H1 (cell line): ENCODE measurements at regions not wholly inside any gene's neighbourhood (a gene's known extent, or its start where the extent isn't known, plus 50 kb on each side); places are given as distances from the start of the nearest gene placed in this dataset.

Experiments
- CTCF ChIA-PET: fragments of 300-600 bp; sonication (Branson Sonifier 250); formaldehyde crosslinking; loops from one replicate; lab custom pipeline; 2021; ENCODE audit not compliant: partially characterized antibody; lab: Charles Lee
- POLR2A ChIA-PET: fragments of 300-600 bp; sonication (Branson Sonifier 250); formaldehyde crosslinking; loops from one replicate; lab custom pipeline; 2021; ENCODE audit warnings: inconsistent platforms; ENCODE audit not compliant: partially characterized antibody; lab: Charles Lee
- DNase-seq, 2 experiments: peaks; one replicate each; pipeline versions ENCODE4 v3.0.0 to v3.0.0-alpha.2; 2010 to 2022; ENCODE audit warnings: low spot score in 2 of 2, low read depth in 1 of 2, mixed read lengths in 1 of 2
- FAIRE-seq: peaks from 2 replicates; lab custom pipeline; 2011; peaks lifted over from hg19 to GRCh38; lab: Jason Lieb, UNC
- H2AFZ ChIP-seq: 2 replicates; pipeline ENCODE4 v1.8.1; 2012; ENCODE audit warnings: low read length, inconsistent platforms
- H2AK5ac ChIP-seq: 2 replicates; pipeline ENCODE4 v1.6.1; 2013; ENCODE audit warnings: low read depth, low read length
- H2BK120ac ChIP-seq: replicated peaks from 2 replicates; pipeline ENCODE3; 2013; ENCODE audit warnings: low read depth, low read length, inconsistent platforms
- H2BK12ac ChIP-seq: 2 replicates; pipeline ENCODE4 v1.6.1; 2013; ENCODE audit warnings: low read depth, low read length
- H2BK15ac ChIP-seq: 2 replicates; pipeline ENCODE4 v1.6.1; 2013; ENCODE audit warnings: low read length
- H2BK20ac ChIP-seq: 2 replicates; pipeline ENCODE4 v1.6.1; 2013; ENCODE audit warnings: low read length
- H2BK5ac ChIP-seq: 2 replicates; pipeline ENCODE4 v1.6.1; 2013; ENCODE audit warnings: low read depth, low read length
- H3K14ac ChIP-seq: 2 replicates; pipeline ENCODE4 v1.6.1; 2013; ENCODE audit warnings: inconsistent platforms; ENCODE audit not compliant: insufficient read length
- H3K18ac ChIP-seq: 2 replicates; pipeline ENCODE4 v1.6.1; 2013; ENCODE audit warnings: low read length; ENCODE audit errors: extremely low read depth
- H3K23ac ChIP-seq: 2 replicates; pipeline ENCODE4 v1.6.1; 2013; ENCODE audit warnings: inconsistent platforms; ENCODE audit not compliant: insufficient read length
- H3K23me2 ChIP-seq: 2 replicates; pipeline ENCODE4 v1.6.1; 2013; ENCODE audit warnings: low read depth, low read length
- H3K27ac ChIP-seq: 2 replicates; pipeline ENCODE4 v1.6.1; 2011; ENCODE audit warnings: low read depth, low read length, inconsistent platforms
- H3K27me3 ChIP-seq, 4 experiments: replicated peaks in 1 of 4; 1 replicate in 1 of 4; 2 replicates in 3 of 4; pipeline versions ENCODE4 v1.6.1 to v1.8.1; 2011 to 2013; ENCODE audit warnings: low read length in 3 of 4, mild to moderate bottlenecking in 3 of 4, inconsistent platforms in 2 of 4, mixed read lengths in 2 of 4, moderate library complexity in 1 of 4; ENCODE audit not compliant: control insufficient read depth in 3 of 4, insufficient read depth in 3 of 4; ENCODE audit errors: extremely low read depth in 1 of 4
- H3K36me3 ChIP-seq, 4 experiments: 2 replicates each; pipeline versions ENCODE4 v1.6.1 to v1.8.1; 2011 to 2013; ENCODE audit warnings: mild to moderate bottlenecking in 4 of 4, low read length in 3 of 4, moderate library complexity in 2 of 4, control low read depth in 1 of 4, inconsistent platforms in 1 of 4; ENCODE audit not compliant: insufficient read depth in 4 of 4, control insufficient read depth in 2 of 4
- H3K4ac ChIP-seq: replicated peaks from 2 replicates; pipeline ENCODE3; 2013; ENCODE audit warnings: low read length, low read depth, mixed read lengths, inconsistent platforms; ENCODE audit not compliant: insufficient read length
- H3K4me1 ChIP-seq, 4 experiments: replicated peaks in 1 of 4; 1 replicate in 1 of 4; 2 replicates in 3 of 4; pipeline versions ENCODE4 v1.6.1 to v1.8.1; 2011 to 2013; ENCODE audit warnings: low read length in 3 of 4, inconsistent platforms in 2 of 4, mixed read lengths in 1 of 4; ENCODE audit not compliant: insufficient read depth in 4 of 4, control insufficient read depth in 3 of 4
- H3K4me2 ChIP-seq, 2 experiments: 2 replicates each; pipeline versions ENCODE4 v1.6.1 to v1.8.1; 2011 to 2013; ENCODE audit warnings: low read depth in 2 of 2, low read length in 2 of 2, control low read depth in 1 of 2, inconsistent platforms in 1 of 2, mild to moderate bottlenecking in 1 of 2; ENCODE audit not compliant: insufficient read depth in 1 of 2
- H3K4me3 ChIP-seq, 4 experiments: fragments of 200-600, 300-600 bp in 1 of 4; sonication (generic), shearing (Covaris generic), sonication (Bioruptor Twin) in 1 of 4; 2 replicates each; pipeline versions ENCODE4 v1.5.1 to v1.8.1; 2011 to 2016; ENCODE audit warnings: low read length in 4 of 4, low read depth in 3 of 4, control low read depth in 2 of 4, inconsistent platforms in 2 of 4, mild to moderate bottlenecking in 2 of 4, mixed read lengths in 1 of 4, moderate library complexity in 1 of 4; ENCODE audit not compliant: insufficient read depth in 2 of 4; ENCODE audit errors: extremely low read depth in 1 of 4
- H3K56ac ChIP-seq: replicated peaks from 2 replicates; pipeline ENCODE3; 2013; ENCODE audit warnings: low read depth, mild to moderate bottlenecking, mixed read lengths, low read length, inconsistent platforms; ENCODE audit not compliant: insufficient read length
- H3K79me1 ChIP-seq: 2 replicates; pipeline ENCODE4 v1.6.1; 2013; ENCODE audit warnings: low read depth, low read length, control low read depth
- H3K79me2 ChIP-seq, 2 experiments: 2 replicates each; pipeline versions ENCODE4 v1.6.1 to v1.8.1; 2012 to 2013; ENCODE audit warnings: low read length in 2 of 2, mild to moderate bottlenecking in 2 of 2, inconsistent platforms in 1 of 2; ENCODE audit not compliant: insufficient read depth in 2 of 2, control insufficient read depth in 1 of 2
- H3K9ac ChIP-seq, 4 experiments: replicated peaks in 1 of 4; 1 replicate in 1 of 4; 2 replicates in 3 of 4; pipeline versions ENCODE4 v1.6.1 to v1.8.1; 2011 to 2013; ENCODE audit warnings: low read depth in 3 of 4, low read length in 3 of 4, control low read depth in 2 of 4, mild to moderate bottlenecking in 2 of 4, moderate library complexity in 2 of 4, inconsistent platforms in 1 of 4; ENCODE audit errors: extremely low read depth in 1 of 4
- H3K9me3 ChIP-seq, 2 experiments: 2 replicates each; pipeline versions ENCODE4 v1.6.1 to v1.8.1; 2012 to 2013; ENCODE audit warnings: mild to moderate bottlenecking in 2 of 2, moderate library complexity in 2 of 2, control low read depth in 1 of 2, inconsistent platforms in 1 of 2, low read depth in 1 of 2, low read length in 1 of 2, mixed read lengths in 1 of 2; ENCODE audit not compliant: insufficient read depth in 2 of 2
- H4K20me1 ChIP-seq, 2 experiments: replicated peaks in 1 of 2; 2 replicates each; pipeline versions ENCODE3 to v1.8.1; 2011 to 2013; ENCODE audit warnings: inconsistent platforms in 2 of 2, low read length in 2 of 2, mild to moderate bottlenecking in 1 of 2; ENCODE audit not compliant: insufficient read depth in 2 of 2, control insufficient read depth in 1 of 2
- H4K5ac ChIP-seq: 2 replicates; pipeline ENCODE4 v1.6.1; 2013; ENCODE audit warnings: low read length, low read depth, mixed read lengths, inconsistent platforms; ENCODE audit not compliant: insufficient read length
- H4K8ac ChIP-seq: 2 replicates; pipeline ENCODE4 v1.8.0; 2013; ENCODE audit warnings: mild to moderate bottlenecking, moderate library complexity, low read length, inconsistent platforms; ENCODE audit not compliant: insufficient read depth; ENCODE audit errors: extremely low read depth
- H4K91ac ChIP-seq: replicated peaks from 2 replicates; pipeline ENCODE3; 2013; ENCODE audit warnings: low read length, mixed read lengths, inconsistent platforms; ENCODE audit not compliant: insufficient read length
- SIN3A ChIP-seq, 2 experiments: IDR thresholded peaks in 1 of 2; conservative IDR thresholded peaks in 1 of 2; 2 replicates each; pipeline ENCODE4 v1.6.1; 2011 to 2012; ENCODE audit warnings: low read length in 2 of 2, improper control_type of control experiment in 1 of 2, low read depth in 1 of 2, mild to moderate bottlenecking in 1 of 2
- WGBS, 2 experiments: shearing (Covaris generic) in 1 of 2; methylation state at CpG; one replicate each; pipeline versions ENCODE4 v1.1.6 to v1.1.7; 2013 to 2015; ENCODE audit warnings: low lambda C conversion rate in 2 of 2, mixed read lengths in 2 of 2, inconsistent platforms in 1 of 2, low coverage in 1 of 2, missing lambda C conversion rate in 1 of 2; ENCODE audit not compliant: insufficient replicate concordance in 2 of 2, insufficient coverage in 1 of 2, insufficient read length in 1 of 2; ENCODE audit errors: extremely low coverage in 1 of 2, missing lambda C conversion rate in 1 of 2; 5-methylcytosine and 5-hydroxymethylcytosine counted together

- Histone ChIP-seq H4K91ac (no peak overlapping the region), H3K9ac (no peak overlapping the region), H2BK20ac (no peak overlapping the region), H3K18ac (no peak overlapping the region), H3K23ac (no peak overlapping the region), H3K27me3 (no peaks in the 10 kb centered on the region), H3K4ac (no peak overlapping the region), H3K56ac (no peak overlapping the region), H3K79me2 (no peaks in the 10 kb centered on the region), H3K14ac (no peak overlapping the region), H4K20me1 (no peaks in the 10 kb centered on the region), H2BK15ac (no peak overlapping the region), H4K5ac (no peak overlapping the region), H3K79me1 (no peaks in the 10 kb centered on the region), H3K9me3 (no peaks in the 10 kb centered on the region; a peak in 1 of 4 replicates), H3K4me1 (no peaks in the 10 kb centered on the region), H4K8ac (no peak overlapping the region), H2BK120ac (no peak overlapping the region), H2AK5ac (no peak overlapping the region), H3K27ac (no peak overlapping the region), H3K4me3 (no peak overlapping the region), H3K4me2 (no peak overlapping the region), H2AFZ (peak overlapping the region; percentile 73; the same call in 1 of the 2 replicates), H3K36me3 (no peaks in the 10 kb centered on the region), H3K23me2 (no peaks in the 10 kb centered on the region), H2BK12ac (no peak overlapping the region), H2BK5ac (no peak overlapping the region)
- no peak for TF ChIP-seq SIN3A (conservative IDR thresholded peaks at IDR 0.05 in 1 of 2, IDR thresholded peaks at IDR 0.05 in 1 of 2; ENCODE audit: low read depth in 1 of 2, low read length in 2 of 2)
- ChIA-PET POLR2A (no interaction called here), CTCF (interaction anchor here (2.1 kb wide), 1 partner anchor 185 kb away, joined by 7 read pairs; no protein-coding TSS in a partner anchor)
- 89% methylated on average over 2 of the region's 2 CpGs; no CpG with 5 or more reads in 1 of the 2 experiments for WGBS, 2 experiments
- FAIRE-seq: no peak
- DNase-seq: no peak
Measured at GRCh38 chr2:62642429-62643099, 62.9 kb upstream of the EHBP1 start.
